MM.1S (cell line): ENCODE measurements at regions not wholly inside any gene's neighbourhood (a gene's known extent, or its start where the extent isn't known, plus 50 kb on each side); places are given as distances from the start of the nearest gene placed in this dataset.

Experiments used
- DNase-seq: peaks from one replicate; pipeline ENCODE4 v3.0.0-alpha.2; 2015
- H2AFZ ChIP-seq: fragments of 300-600 bp; sonication (generic); 2 replicates; pipeline ENCODE4 v1.6.0; 2016; ENCODE audit warnings: antibody characterized with exemption, low read length
- H3F3A ChIP-seq: fragments of 300-600 bp; sonication (generic); 2 replicates; pipeline ENCODE4 v1.6.1; 2016; ENCODE audit warnings: mild to moderate bottlenecking, antibody characterized with exemption, low read length, moderate library complexity, mixed read lengths; ENCODE audit not compliant: insufficient read depth
- H3K27ac ChIP-seq: fragments of 300-600 bp; sonication (generic); 2 replicates; pipeline ENCODE4 v1.5.1; 2016; ENCODE audit warnings: mild to moderate bottlenecking, low read length
- H3K27me3 ChIP-seq: fragments of 300-600 bp; sonication (generic); replicated peaks from 2 replicates; pipeline ENCODE4 v1.6.0; 2016; ENCODE audit warnings: low read length; ENCODE audit not compliant: insufficient read depth
- H3K36me3 ChIP-seq: fragments of 300-600 bp; sonication (generic); replicated peaks from 2 replicates; pipeline ENCODE4 v1.6.1; 2016; ENCODE audit warnings: mild to moderate bottlenecking, low read length, mixed read lengths; ENCODE audit not compliant: insufficient read depth
- H3K4me1 ChIP-seq: fragments of 300-600 bp; sonication (generic); 2 replicates; pipeline ENCODE4 v1.6.1; 2016; ENCODE audit warnings: low read length, mixed read lengths
- H3K4me2 ChIP-seq: fragments of 300-600 bp; sonication (generic); 2 replicates; pipeline ENCODE4 v1.6.0; 2016; ENCODE audit warnings: low read depth, low read length
- H3K4me3 ChIP-seq: fragments of 300-600 bp; sonication (generic); 2 replicates; pipeline ENCODE4 v1.5.1; 2016; ENCODE audit warnings: low read length, mixed read lengths
- H3K79me2 ChIP-seq: fragments of 300-600 bp; sonication (generic); 2 replicates; pipeline ENCODE4 v1.6.1; 2016; ENCODE audit warnings: mixed run types, low read length, mixed read lengths
- H3K9ac ChIP-seq: fragments of 300-600 bp; sonication (generic); 2 replicates; pipeline ENCODE4 v1.6.1; 2016; ENCODE audit warnings: low read length, mixed read lengths
- H3K9me2 ChIP-seq: fragments of 300-600 bp; sonication (generic); replicated peaks from 2 replicates; pipeline ENCODE4 v1.6.1; 2016; ENCODE audit warnings: mild to moderate bottlenecking, low read length, mixed read lengths; ENCODE audit not compliant: insufficient read depth
- H3K9me3 ChIP-seq: fragments of 300-600 bp; sonication (generic); replicated peaks from 2 replicates; pipeline ENCODE4 v1.6.1; 2016; ENCODE audit warnings: mild to moderate bottlenecking, low read length, mixed read lengths; ENCODE audit not compliant: insufficient read depth
- H4K20me1 ChIP-seq: fragments of 300-600 bp; sonication (generic); 2 replicates; pipeline ENCODE4 v1.6.1; 2016; ENCODE audit warnings: mild to moderate bottlenecking, low read length, moderate library complexity, mixed read lengths; ENCODE audit not compliant: insufficient read depth
- CTCF ChIP-seq: fragments of 300-600 bp; sonication (generic); IDR thresholded peaks from 2 replicates; pipeline ENCODE4 v1.5.1; 2016; ENCODE audit warnings: antibody characterized with exemption, low read length, mixed read lengths
- EZH2 ChIP-seq: fragments of 300-600 bp; sonication (generic); optimal IDR thresholded peaks from 2 replicates; pipeline ENCODE3; 2017; ENCODE audit warnings: low read depth, mild to moderate bottlenecking, antibody characterized with exemption, low read length, mixed read lengths
- EZH2phosphoT487 ChIP-seq: fragments of 300-600 bp; sonication (generic); IDR thresholded peaks from 2 replicates; pipeline ENCODE4 v1.6.1; 2018; ENCODE audit warnings: antibody characterized with exemption, low read length

DNA sequence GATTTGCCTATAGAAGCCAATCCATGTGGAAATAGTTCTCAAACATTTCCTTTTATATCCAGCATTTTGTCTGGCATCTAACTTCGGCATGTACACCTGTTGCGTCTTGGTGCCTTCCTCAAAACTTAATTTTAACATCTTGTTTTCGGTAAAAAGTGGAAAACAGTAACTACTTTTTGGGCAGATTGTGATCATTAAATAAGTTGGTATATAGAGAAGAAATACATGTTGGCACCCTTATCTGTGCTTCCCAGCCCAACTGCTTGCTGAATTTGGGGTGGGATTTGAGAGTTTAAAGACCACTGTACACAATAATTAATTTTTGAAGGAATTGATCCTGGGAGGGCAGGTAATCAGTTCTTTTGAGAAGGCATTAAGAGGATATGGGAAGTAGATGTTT lies 566.8 kb downstream of the PDCD6IP start:
- TF ChIP-seq EZH2phosphoT487 = no peak
- TF ChIP-seq CTCF = no peak
- TF ChIP-seq EZH2 = no peak
- Histone ChIP-seq H3K79me2 (no peaks in the 10 kb centered on the region), H3K36me3 (no peaks in the 10 kb centered on the region), H3K4me2 (no peak overlapping the region), H3K27ac (no peak overlapping the region), H3K4me3 (no peak overlapping the region), H3K9ac (no peak overlapping the region), H3K9me2 (no peaks in the 10 kb centered on the region), H3K4me1 (peaks cover 16% of the 10 kb centered on the region), H2AFZ (no peak overlapping the region), H4K20me1 (no peaks in the 10 kb centered on the region), H3K9me3 (no peaks in the 10 kb centered on the region), H3K27me3 (peaks cover 19% of the 10 kb centered on the region), H3F3A (peaks cover 11% of the 10 kb centered on the region)
- no peak for DNase-seq

- Histone ChIP-seq H3F3A (peaks cover 11% of the 10 kb centered on the region), H3K9me2 (no peaks in the 10 kb centered on the region), H3K36me3 (no peaks in the 10 kb centered on the region), H3K9ac (no peak overlapping the region), H4K20me1 (no peaks in the 10 kb centered on the region), H3K79me2 (no peaks in the 10 kb centered on the region), H3K4me2 (no peak overlapping the region), H3K4me3 (no peak overlapping the region), H3K27ac (no peak overlapping the region), H2AFZ (no peak overlapping the region), H3K27me3 (peaks cover 19% of the 10 kb centered on the region), H3K4me1 (peaks cover 16% of the 10 kb centered on the region), H3K9me3 (no peaks in the 10 kb centered on the region)
- TF ChIP-seq EZH2 (no peak), EZH2phosphoT487 (no peak), CTCF (no peak)
- DNase-seq = no peak
Measured at GRCh38 chr3:34365771-34366170, 567.3 kb downstream of the PDCD6IP start.

DNA sequence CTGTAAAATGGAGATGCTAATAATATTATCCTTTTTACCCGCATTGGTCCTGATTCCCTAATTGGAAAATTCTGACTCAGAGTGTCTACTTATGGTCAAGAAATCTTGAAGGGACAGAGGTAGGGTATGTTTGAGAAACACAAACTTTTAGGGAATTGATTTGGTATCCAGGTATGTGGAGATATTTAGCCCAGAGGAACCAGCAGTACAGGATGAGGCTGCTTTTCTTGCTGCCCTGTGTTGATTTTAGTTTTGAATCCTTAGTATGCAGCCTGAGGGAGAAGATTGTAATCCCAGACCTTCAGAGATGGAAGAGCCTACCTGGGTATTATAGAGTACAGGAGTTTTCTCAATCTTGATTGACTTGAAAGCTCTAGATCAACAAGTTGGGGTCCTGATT lies 569.1 kb downstream of the PDCD6IP start:
- no peak overlapping the region for H3K4me2 ChIP-seq
- H3K27ac ChIP-seq = no peak overlapping the region
- H3K9me2 ChIP-seq = no peaks in the 10 kb centered on the region
- DNase-seq = no peak
- TF ChIP-seq EZH2 = no peak
- TF ChIP-seq CTCF = no peak
- TF ChIP-seq EZH2phosphoT487 = no peak
- H3K4me1 ChIP-seq = peaks cover 1% of the 10 kb centered on the region
- no peaks in the 10 kb centered on the region for H3K36me3 ChIP-seq
- H3K27me3 ChIP-seq = peaks cover 18% of the 10 kb centered on the region
- H4K20me1 ChIP-seq = no peaks in the 10 kb centered on the region
- no peak overlapping the region for H2AFZ ChIP-seq
- H3K9ac ChIP-seq = no peak overlapping the region
- no peaks in the 10 kb centered on the region for H3K9me3 ChIP-seq
- H3F3A ChIP-seq = no peaks in the 10 kb centered on the region
- no peaks in the 10 kb centered on the region for H3K79me2 ChIP-seq
- no peak overlapping the region for H3K4me3 ChIP-seq
